CD4-positive, CD25-positive, alpha-beta regulatory T cell (primary cell): ENCODE measurements at regions not wholly inside any gene's neighbourhood (a gene's known extent, or its start where the extent isn't known, plus 50 kb on each side); places are given as distances from the start of the nearest gene placed in this dataset.
"Not testable (repeated sequence)": the region's sequence is repeated elsewhere in the genome, so short reads cannot be mapped to it uniquely, and the experiment has no call there.

Experiments
- ATAC-seq, 2 donors: fragments of 150-1000 bp; cut with Tn5 transposase; one replicate each; pipeline ENCODE4 v1.10.0; 2021; ENCODE audit warnings: low read depth in 2 of 2, moderate number of reproducible peaks in 2 of 2, moderate library complexity in 1 of 2
- DNase-seq, 3 donors: peaks; one replicate each; pipeline versions ENCODE4 v3.0.0 to v3.0.0-alpha.2; 2012 to 2022; ENCODE audit warnings: mixed read lengths in 1 of 3
- H3K27ac ChIP-seq: one replicate; pipeline ENCODE4 v1.7.0; 2013; ENCODE audit warnings: mild to moderate bottlenecking, low read length; ENCODE audit not compliant: insufficient read depth, poor library complexity, severe bottlenecking
- H3K27me3 ChIP-seq: one replicate; pipeline ENCODE4 v1.7.0; 2013; ENCODE audit warnings: low read length; ENCODE audit not compliant: control insufficient read depth, insufficient read depth
- H3K36me3 ChIP-seq: one replicate; pipeline ENCODE4 v1.7.0; 2013; ENCODE audit warnings: mild to moderate bottlenecking, low read length, moderate library complexity; ENCODE audit not compliant: control insufficient read depth, insufficient read depth
- H3K4me1 ChIP-seq: 2 replicates; pipeline ENCODE4 v1.7.0; 2013; ENCODE audit warnings: mild to moderate bottlenecking, low read length; ENCODE audit not compliant: insufficient read depth, control insufficient read depth, poor library complexity, severe bottlenecking
- H3K4me3 ChIP-seq: one replicate; pipeline ENCODE4 v1.7.0; 2013; ENCODE audit warnings: low read depth, mild to moderate bottlenecking, low read length, moderate library complexity
- H3K9me3 ChIP-seq, 2 experiments: 1 replicate in 1 of 2; 2 replicates in 1 of 2; pipeline ENCODE4 v1.7.0; 2013; ENCODE audit warnings: low read length in 2 of 2, mild to moderate bottlenecking in 1 of 2, moderate library complexity in 1 of 2; ENCODE audit not compliant: control insufficient read depth in 2 of 2
- H3K27ac Mint-ChIP-seq, 3 donors: one replicate each; pipeline ENCODE4 v1.8.0; 2020 to 2022; ENCODE audit warnings: mild to moderate bottlenecking in 3 of 3, mixed read lengths in 3 of 3, moderate library complexity in 2 of 3
- H3K27me3 Mint-ChIP-seq: one replicate; pipeline ENCODE4 v1.8.0; 2022; ENCODE audit warnings: mild to moderate bottlenecking, mixed read lengths
- H3K36me3 Mint-ChIP-seq: one replicate; pipeline ENCODE4 v1.8.0; 2020; ENCODE audit warnings: mixed read lengths
- H3K4me1 Mint-ChIP-seq, 4 donors: one replicate each; pipeline ENCODE4 v1.8.0; 2020 to 2022; ENCODE audit warnings: mixed read lengths in 4 of 4, mild to moderate bottlenecking in 1 of 4
- H3K4me3 Mint-ChIP-seq, 4 donors: one replicate each; pipeline ENCODE4 v1.8.0; 2020 to 2022; ENCODE audit warnings: mild to moderate bottlenecking in 4 of 4, mixed read lengths in 4 of 4, moderate library complexity in 3 of 4
- H3K9me3 Mint-ChIP-seq, 7 donors: one replicate each; pipeline ENCODE4 v1.8.0; 2020 to 2022; ENCODE audit warnings: mixed read lengths in 7 of 7, mild to moderate bottlenecking in 3 of 7, moderate library complexity in 2 of 7

GRCh38 chrX:44747969-44748368 is 95.9 kb upstream of the DUSP21 start:
- DNase-seq (no peak), ATAC-seq (no peak)
- Histone ChIP-seq H3K4me3 (no peak overlapping the region), H3K27ac (no peak overlapping the region), H3K9me3 (no peaks in the 10 kb centered on the region), H3K36me3 (no peaks in the 10 kb centered on the region), H3K4me1 (no peaks in the 10 kb centered on the region), H3K27me3 (no peaks in the 10 kb centered on the region)
- Mint-ChIP-seq H3K27ac (no peak overlapping the region), H3K9me3 (no peaks in the 10 kb centered on the region), H3K4me1 (peaks cover 0 to 6% (median under 1%) of the 10 kb centered on the region in 4 donors), H3K27me3 (peaks cover 4% of the 10 kb centered on the region), H3K4me3 (no peak overlapping the region), H3K36me3 (no peaks in the 10 kb centered on the region)

DNA sequence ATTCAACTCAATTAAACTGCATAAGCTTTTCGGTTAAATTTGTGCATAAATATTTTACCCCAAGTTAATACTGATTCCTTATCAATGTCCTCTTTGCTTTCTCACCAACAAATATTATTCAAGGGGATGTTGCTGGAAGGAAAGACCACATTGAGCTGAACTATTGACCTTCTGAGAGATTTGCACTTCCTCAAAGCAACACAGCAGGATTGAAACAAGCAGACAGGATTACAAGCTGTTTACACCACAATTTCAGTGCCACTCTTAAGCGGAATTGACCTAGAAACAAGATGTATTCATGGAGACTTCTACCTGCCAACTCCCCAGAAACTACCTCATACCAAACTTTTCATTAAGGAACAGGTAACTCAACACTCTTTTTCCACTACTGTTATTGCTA is 96.5 kb upstream of the DUSP21 start:
- no peaks in the 10 kb centered on the region for H3K9me3 Mint-ChIP-seq
- H3K27me3 Mint-ChIP-seq, result peaks cover 4% of the 10 kb centered on the region
- DNase-seq, result no peak
- no peaks in the 10 kb centered on the region for H3K36me3 Mint-ChIP-seq
- H3K27ac ChIP-seq, result no peak overlapping the region
- no peak for ATAC-seq
- H3K4me1 Mint-ChIP-seq, result peaks cover 0 to 6% (median under 1%) of the 10 kb centered on the region in 4 donors
- H3K4me1 ChIP-seq, result no peaks in the 10 kb centered on the region
- H3K9me3 ChIP-seq, result no peaks in the 10 kb centered on the region
- no peak overlapping the region for H3K4me3 Mint-ChIP-seq
- no peak overlapping the region for H3K27ac Mint-ChIP-seq
- no peaks in the 10 kb centered on the region for H3K27me3 ChIP-seq
- no peak overlapping the region for H3K4me3 ChIP-seq
- H3K36me3 ChIP-seq, result no peaks in the 10 kb centered on the region

GRCh38 chrX:44744799-44745198 is 99.0 kb upstream of the DUSP21 start:
- H3K4me1 Mint-ChIP-seq, result peaks cover 0 to 6% (median under 1%) of the 10 kb centered on the region in 4 donors
- no peaks in the 10 kb centered on the region for H3K9me3 Mint-ChIP-seq
- DNase-seq (peak in 1 of 3 donors; percentile 5), ATAC-seq (no peak)
- H3K27ac Mint-ChIP-seq, result no peak overlapping the region
- no peaks in the 10 kb centered on the region for H3K4me1 ChIP-seq
- H3K27ac ChIP-seq, result no peak overlapping the region
- H3K27me3 ChIP-seq, result no peaks in the 10 kb centered on the region
- no peaks in the 10 kb centered on the region for H3K36me3 ChIP-seq
- H3K36me3 Mint-ChIP-seq, result no peaks in the 10 kb centered on the region
- no peak overlapping the region for H3K4me3 Mint-ChIP-seq
- H3K27me3 Mint-ChIP-seq, result peaks cover 4% of the 10 kb centered on the region
- no peak overlapping the region for H3K4me3 ChIP-seq
- no peaks in the 10 kb centered on the region for H3K9me3 ChIP-seq

GRCh38 chrX:44742480-44743155 is 101.2 kb upstream of the DUSP21 start:
- Histone ChIP-seq H3K27ac (no peak overlapping the region), H3K27me3 (no peaks in the 10 kb centered on the region), H3K4me3 (no peak overlapping the region), H3K36me3 (no peaks in the 10 kb centered on the region), H3K9me3 (no peaks in the 10 kb centered on the region), H3K4me1 (no peaks in the 10 kb centered on the region)
- no peak for ATAC-seq
- Mint-ChIP-seq H3K27me3 (peaks cover 4% of the 10 kb centered on the region), H3K4me1 (peaks cover 0 to 6% (median under 1%) of the 10 kb centered on the region in 4 donors), H3K4me3 (no peak overlapping the region), H3K27ac (no peak overlapping the region), H3K36me3 (no peaks in the 10 kb centered on the region), H3K9me3 (peaks cover 0 to under 1% (median 0%) of the 10 kb centered on the region in 7 donors)
- no peak for DNase-seq

- not testable (repeated sequence) for ATAC-seq, DNase-seq, H3K9me3 Mint-ChIP-seq, H3K4me1 Mint-ChIP-seq, H3K27me3 ChIP-seq, H3K27me3 Mint-ChIP-seq, H3K4me3 ChIP-seq, H3K27ac Mint-ChIP-seq, H3K4me1 ChIP-seq, H3K4me3 Mint-ChIP-seq, H3K9me3 ChIP-seq, H3K27ac ChIP-seq, H3K36me3 ChIP-seq, H3K36me3 Mint-ChIP-seq
Observed at GRCh38 chrX:44741859-44742258, 102.0 kb upstream of the DUSP21 start.

- not testable (repeated sequence) for ATAC-seq, H3K4me1 ChIP-seq, H3K9me3 Mint-ChIP-seq, H3K9me3 ChIP-seq, H3K27me3 ChIP-seq, H3K27ac Mint-ChIP-seq, H3K4me3 ChIP-seq, DNase-seq, H3K27me3 Mint-ChIP-seq, H3K36me3 Mint-ChIP-seq, H3K27ac ChIP-seq, H3K4me3 Mint-ChIP-seq, H3K4me1 Mint-ChIP-seq, H3K36me3 ChIP-seq
Observed at GRCh38 chrX:44741458-44741857, 102.4 kb upstream of the DUSP21 start.

DNA sequence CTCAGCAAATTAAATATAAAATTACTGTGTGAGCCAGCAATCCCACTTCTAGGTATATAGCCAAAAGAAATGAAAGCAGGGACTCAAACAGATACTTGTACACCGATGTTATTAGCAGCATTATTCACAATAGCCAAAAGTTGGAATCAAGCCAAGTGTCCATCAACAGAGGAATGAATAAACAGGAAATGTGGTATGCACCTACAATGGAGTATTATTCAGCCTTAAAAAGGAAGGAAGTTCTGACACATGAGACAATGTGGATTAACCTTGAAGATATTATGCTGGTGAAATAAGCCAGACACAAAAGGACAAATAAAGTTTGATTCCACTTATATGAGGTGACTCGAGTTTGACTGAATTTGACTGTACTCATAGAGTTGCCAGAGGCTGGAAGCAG is 108.3 kb upstream of the DUSP21 start:
- DNase-seq, result no peak
- Histone ChIP-seq H3K27me3 (no peaks in the 10 kb centered on the region), H3K27ac (no peak overlapping the region), H3K4me1 (no peaks in the 10 kb centered on the region), H3K36me3 (no peaks in the 10 kb centered on the region), H3K4me3 (no peak overlapping the region), H3K9me3 (no peaks in the 10 kb centered on the region)
- no peak for ATAC-seq
- Mint-ChIP-seq H3K9me3 (peaks cover 0 to 5% (median 0%) of the 10 kb centered on the region in 7 donors), H3K27me3 (no peaks in the 10 kb centered on the region), H3K4me1 (no peaks in the 10 kb centered on the region), H3K36me3 (no peaks in the 10 kb centered on the region), H3K4me3 (no peak overlapping the region), H3K27ac (no peak overlapping the region)

DNA sequence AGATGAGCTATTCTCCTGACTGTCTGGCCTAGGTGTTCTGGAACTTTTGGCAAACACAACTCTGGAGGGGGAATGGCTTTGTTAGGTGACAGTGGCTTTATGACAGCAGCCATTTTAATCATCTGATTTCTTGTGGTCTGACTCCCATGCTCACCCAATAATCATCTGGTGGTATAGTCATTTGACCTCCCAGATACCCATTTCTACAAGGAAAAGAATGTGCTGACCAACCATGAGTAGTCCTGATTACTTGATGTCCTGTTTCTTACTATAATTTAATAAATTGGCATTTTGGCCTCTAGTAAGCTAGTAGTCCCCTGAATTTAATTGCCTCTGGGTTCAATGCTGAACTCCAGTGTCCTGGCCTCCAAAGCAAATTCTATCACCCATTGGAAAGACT is 109.9 kb upstream of the DUSP21 start:
- ATAC-seq (no peak), DNase-seq (no peak)
- Histone ChIP-seq H3K4me3 (no peak overlapping the region), H3K36me3 (no peaks in the 10 kb centered on the region), H3K27ac (no peak overlapping the region), H3K27me3 (no peaks in the 10 kb centered on the region), H3K4me1 (no peaks in the 10 kb centered on the region), H3K9me3 (no peaks in the 10 kb centered on the region)
- no peaks in the 10 kb centered on the region for H3K36me3 Mint-ChIP-seq
- no peaks in the 10 kb centered on the region for H3K27me3 Mint-ChIP-seq
- H3K4me3 Mint-ChIP-seq, result no peak overlapping the region
- H3K27ac Mint-ChIP-seq, result no peak overlapping the region
- H3K4me1 Mint-ChIP-seq, result no peaks in the 10 kb centered on the region
- peaks cover 0 to 5% (median 0%) of the 10 kb centered on the region in 7 donors for H3K9me3 Mint-ChIP-seq
